ENCODE measurements at regions not wholly inside any gene's neighbourhood (a gene's known extent, or its start where the extent isn't known, plus 50 kb on each side); places are given as distances from the start of the nearest gene placed in this dataset.

DNA sequence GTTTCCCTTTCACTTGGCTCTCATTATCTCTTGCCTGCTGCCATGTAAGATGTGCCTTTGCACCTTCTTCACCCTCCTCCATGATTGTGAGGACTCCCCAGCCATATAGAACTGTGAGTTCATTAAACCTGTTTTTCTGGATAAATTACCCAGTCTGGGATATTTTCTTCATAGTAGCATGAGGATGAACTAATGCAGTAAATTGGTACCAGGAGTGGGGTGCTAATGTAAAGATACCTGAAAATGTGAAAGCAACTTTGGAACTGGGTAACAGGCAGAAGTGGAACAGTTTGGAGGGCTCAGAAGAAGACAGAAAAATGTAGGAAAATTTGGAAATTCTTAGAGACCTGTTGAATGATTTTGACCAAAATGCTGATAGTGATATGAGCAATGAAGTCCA is 487.4 kb downstream of the LMO7 start:
- TF ChIP-seq POLR2A (IDR thresholded peaks at IDR 0.05): no peak
- TF ChIP-seq, protein P1, sequence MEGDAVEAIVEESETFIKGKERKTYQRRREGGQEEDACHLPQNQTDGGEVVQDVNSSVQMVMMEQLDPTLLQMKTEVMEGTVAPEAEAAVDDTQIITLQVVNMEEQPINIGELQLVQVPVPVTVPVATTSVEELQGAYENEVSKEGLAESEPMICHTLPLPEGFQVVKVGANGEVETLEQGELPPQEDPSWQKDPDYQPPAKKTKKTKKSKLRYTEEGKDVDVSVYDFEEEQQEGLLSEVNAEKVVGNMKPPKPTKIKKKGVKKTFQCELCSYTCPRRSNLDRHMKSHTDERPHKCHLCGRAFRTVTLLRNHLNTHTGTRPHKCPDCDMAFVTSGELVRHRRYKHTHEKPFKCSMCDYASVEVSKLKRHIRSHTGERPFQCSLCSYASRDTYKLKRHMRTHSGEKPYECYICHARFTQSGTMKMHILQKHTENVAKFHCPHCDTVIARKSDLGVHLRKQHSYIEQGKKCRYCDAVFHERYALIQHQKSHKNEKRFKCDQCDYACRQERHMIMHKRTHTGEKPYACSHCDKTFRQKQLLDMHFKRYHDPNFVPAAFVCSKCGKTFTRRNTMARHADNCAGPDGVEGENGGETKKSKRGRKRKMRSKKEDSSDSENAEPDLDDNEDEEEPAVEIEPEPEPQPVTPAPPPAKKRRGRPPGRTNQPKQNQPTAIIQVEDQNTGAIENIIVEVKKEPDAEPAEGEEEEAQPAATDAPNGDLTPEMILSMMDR (IDR thresholded peaks at IDR 0.05): no peak
